Globus pallidus (tissue), 1 donor: ENCODE measurements at regions not wholly inside any gene's neighbourhood (a gene's known extent, or its start where the extent isn't known, plus 50 kb on each side); places are given as distances from the start of the nearest gene placed in this dataset.
"Not testable (repeated sequence)": the region's sequence is repeated elsewhere in the genome, so short reads cannot be mapped to it uniquely, and the experiment has no call there.

Experiments used
- DNase-seq: peaks from one replicate; pipeline ENCODE4 v3.0.0-alpha.2; 2015; ENCODE audit warnings: low spot score

- no peak for DNase-seq
Measured at GRCh38 chr13:83730674-83731073, 151.6 kb downstream of the SLITRK1 start.

- no peak for DNase-seq
Measured at GRCh38 chr13:83722443-83722842, 159.8 kb downstream of the SLITRK1 start.

- DNase-seq = no peak
Measured at GRCh38 chr13:83716121-83716520, 166.2 kb downstream of the SLITRK1 start.

- no peak for DNase-seq
Measured at GRCh38 chr13:83714236-83714635, 168.0 kb downstream of the SLITRK1 start.

GRCh38 chr13:83710133-83710515 is 172.2 kb downstream of the SLITRK1 start:
- DNase-seq = no peak

GRCh38 chr13:83709426-83710132 is 172.7 kb downstream of the SLITRK1 start:
- no peak for DNase-seq

GRCh38 chr13:83702021-83702420 is 180.3 kb downstream of the SLITRK1 start:
- DNase-seq = no peak

- DNase-seq = no peak
Measured at GRCh38 chr13:83692800-83693199, 189.5 kb downstream of the SLITRK1 start.

- DNase-seq = no peak
Measured at GRCh38 chr13:83691966-83692365, 190.3 kb downstream of the SLITRK1 start.

- DNase-seq = no peak
Measured at GRCh38 chr13:83681547-83681946, 200.7 kb downstream of the SLITRK1 start.

- DNase-seq = no peak
Measured at GRCh38 chr13:83677985-83678384, 204.3 kb downstream of the SLITRK1 start.

- DNase-seq = no peak
Measured at GRCh38 chr13:83672612-83673011, 209.7 kb downstream of the SLITRK1 start.

GRCh38 chr13:83667606-83668005 is 214.7 kb downstream of the SLITRK1 start:
- no peak for DNase-seq

- DNase-seq = no peak
Measured at GRCh38 chr13:83666141-83666540, 216.1 kb downstream of the SLITRK1 start.

- no peak for DNase-seq
Measured at GRCh38 chr13:83657281-83657680, 225.0 kb downstream of the SLITRK1 start.

- DNase-seq = not testable (repeated sequence)
Measured at GRCh38 chr13:83642617-83643016, 239.7 kb downstream of the SLITRK1 start.

- peak; percentile 92 for DNase-seq
Measured at GRCh38 chr13:83634601-83635000, 247.7 kb downstream of the SLITRK1 start.

- DNase-seq = peak; percentile 32
Measured at GRCh38 chr13:83633746-83634145, 248.5 kb downstream of the SLITRK1 start.

GRCh38 chr13:83622422-83622784 is 259.9 kb downstream of the SLITRK1 start:
- DNase-seq = no peak

- no peak for DNase-seq
Measured at GRCh38 chr13:83621765-83622421, 260.4 kb downstream of the SLITRK1 start.

GRCh38 chr13:83620530-83621220 is 261.6 kb downstream of the SLITRK1 start:
- DNase-seq = no peak

- DNase-seq = no peak
Measured at GRCh38 chr13:83618966-83619365, 263.3 kb downstream of the SLITRK1 start.

GRCh38 chr13:83613524-83613923 is 268.8 kb downstream of the SLITRK1 start:
- DNase-seq = no peak
